ES-I3 (cell line): ENCODE measurements at regions not wholly inside any gene's neighbourhood (a gene's known extent, or its start where the extent isn't known, plus 50 kb on each side); places are given as distances from the start of the nearest gene placed in this dataset.
"Not testable (repeated sequence)": the region's sequence is repeated elsewhere in the genome, so short reads cannot be mapped to it uniquely, and the experiment has no call there.

Experiments used
- H3K36me3 ChIP-seq: 2 replicates; pipeline ENCODE4 v1.6.1; 2013; ENCODE audit warnings: mild to moderate bottlenecking, low read length, control low read depth, moderate library complexity; ENCODE audit not compliant: insufficient read depth
- H3K4me1 ChIP-seq: 2 replicates; pipeline ENCODE4 v1.6.1; 2013; ENCODE audit warnings: mild to moderate bottlenecking, control low read depth, low read length; ENCODE audit not compliant: insufficient read depth
- H3K9ac ChIP-seq: 2 replicates; pipeline ENCODE4 v1.6.1; 2013; ENCODE audit warnings: low read depth, mild to moderate bottlenecking, low read length, moderate library complexity
- H3K9me3 ChIP-seq: 2 replicates; pipeline ENCODE4 v1.6.1; 2013; ENCODE audit warnings: mild to moderate bottlenecking, low read length, moderate library complexity; ENCODE audit not compliant: control insufficient read depth, insufficient read depth

- Histone ChIP-seq H3K36me3 (no peaks in the 10 kb centered on the region), H3K9ac (no peak overlapping the region), H3K4me1 (peaks cover 4% of the 10 kb centered on the region; the same call in 1 of the 2 replicates), H3K9me3 (no peaks in the 10 kb centered on the region)
These were observed 502.2 kb upstream of the LMCD1 start for GRCh38 chr3:7999384-7999783.

- no peaks in the 10 kb centered on the region for H3K9me3 ChIP-seq
- peaks cover 4% of the 10 kb centered on the region; the same call in 1 of the 2 replicates for H3K4me1 ChIP-seq
- no peaks in the 10 kb centered on the region for H3K36me3 ChIP-seq
- no peak overlapping the region for H3K9ac ChIP-seq
These were observed 500.3 kb upstream of the LMCD1 start for GRCh38 chr3:8001307-8001706.

GRCh38 chr3:8001712-8002111 is 499.9 kb upstream of the LMCD1 start:
- H3K4me1 ChIP-seq = peaks cover 4% of the 10 kb centered on the region; the same call in 1 of the 2 replicates
- H3K9ac ChIP-seq = no peak overlapping the region
- H3K9me3 ChIP-seq = no peaks in the 10 kb centered on the region
- H3K36me3 ChIP-seq = no peaks in the 10 kb centered on the region

DNA sequence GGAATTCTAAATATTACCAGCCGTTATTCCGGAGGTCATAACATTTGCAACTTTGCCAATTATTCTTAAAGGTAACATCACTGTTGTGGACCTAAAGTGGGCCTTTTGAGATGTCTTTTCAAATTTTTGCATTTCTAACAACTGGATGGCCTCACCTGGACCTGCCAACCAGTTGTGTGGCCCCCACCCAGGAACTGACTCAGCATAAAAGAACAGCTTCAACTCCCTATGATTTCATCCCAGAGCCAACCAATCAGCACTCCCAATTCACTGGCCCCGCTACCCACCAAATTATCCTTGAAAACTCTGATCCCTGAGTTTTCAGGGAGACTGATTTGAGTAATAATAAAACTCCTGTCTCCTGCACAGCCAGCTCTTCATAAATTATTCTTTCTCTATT is 489.7 kb upstream of the LMCD1 start:
- no peak overlapping the region for H3K9ac ChIP-seq
- no peaks in the 10 kb centered on the region for H3K9me3 ChIP-seq
- H3K36me3 ChIP-seq = no peaks in the 10 kb centered on the region
- H3K4me1 ChIP-seq = no peaks in the 10 kb centered on the region

- no peak overlapping the region for H3K9ac ChIP-seq
- H3K4me1 ChIP-seq = no peaks in the 10 kb centered on the region
- H3K36me3 ChIP-seq = no peaks in the 10 kb centered on the region
- H3K9me3 ChIP-seq = no peaks in the 10 kb centered on the region
These were observed 481.4 kb upstream of the LMCD1 start for GRCh38 chr3:8020047-8020841.

GRCh38 chr3:8027954-8028353 is 473.7 kb upstream of the LMCD1 start:
- Histone ChIP-seq H3K4me1 (no peaks in the 10 kb centered on the region), H3K36me3 (no peaks in the 10 kb centered on the region), H3K9ac (no peak overlapping the region), H3K9me3 (peaks cover 4% of the 10 kb centered on the region)

DNA sequence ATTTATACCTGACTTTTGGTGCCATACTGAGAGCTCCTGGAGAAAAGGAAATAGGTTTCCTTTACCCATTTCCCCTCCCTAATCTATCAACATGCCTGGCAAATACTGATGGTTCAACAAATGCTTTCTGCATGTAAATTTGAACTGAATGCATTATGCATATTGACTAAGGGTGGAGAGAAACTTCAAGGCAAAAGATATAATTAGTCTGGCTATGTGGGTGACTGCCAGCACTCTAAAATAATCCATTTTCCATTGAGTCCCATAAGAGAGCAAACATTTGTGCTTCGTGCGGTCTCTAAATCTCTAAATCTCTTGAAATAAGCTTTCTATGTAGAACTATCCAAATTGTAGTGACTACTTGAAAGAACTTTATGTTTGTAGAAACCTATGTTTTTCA is 451.3 kb upstream of the LMCD1 start:
- Histone ChIP-seq H3K9ac (no peak overlapping the region), H3K36me3 (no peaks in the 10 kb centered on the region), H3K4me1 (no peaks in the 10 kb centered on the region), H3K9me3 (no peaks in the 10 kb centered on the region)

DNA sequence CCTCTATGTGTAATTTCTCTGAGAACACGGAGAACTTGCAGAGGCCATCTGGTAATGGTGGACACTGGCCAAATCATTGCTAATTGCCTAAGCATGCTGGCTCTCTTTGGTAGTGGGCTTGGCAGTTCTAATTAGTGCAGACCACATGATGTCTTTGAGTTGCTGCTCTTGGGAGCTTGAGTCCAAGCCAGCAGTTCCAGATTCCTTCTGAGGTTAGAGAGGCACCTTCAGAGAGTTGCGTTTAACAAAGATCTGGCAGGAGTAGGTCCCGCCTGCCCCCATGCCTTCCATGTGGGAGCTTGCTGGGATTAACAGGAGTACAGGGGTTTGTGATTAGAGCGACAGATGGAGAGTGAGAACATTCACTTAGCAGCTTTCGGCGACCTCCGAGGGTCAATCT is 449.0 kb upstream of the LMCD1 start:
- Histone ChIP-seq H3K36me3 (no peaks in the 10 kb centered on the region), H3K4me1 (no peaks in the 10 kb centered on the region), H3K9ac (no peak overlapping the region), H3K9me3 (no peaks in the 10 kb centered on the region)

DNA sequence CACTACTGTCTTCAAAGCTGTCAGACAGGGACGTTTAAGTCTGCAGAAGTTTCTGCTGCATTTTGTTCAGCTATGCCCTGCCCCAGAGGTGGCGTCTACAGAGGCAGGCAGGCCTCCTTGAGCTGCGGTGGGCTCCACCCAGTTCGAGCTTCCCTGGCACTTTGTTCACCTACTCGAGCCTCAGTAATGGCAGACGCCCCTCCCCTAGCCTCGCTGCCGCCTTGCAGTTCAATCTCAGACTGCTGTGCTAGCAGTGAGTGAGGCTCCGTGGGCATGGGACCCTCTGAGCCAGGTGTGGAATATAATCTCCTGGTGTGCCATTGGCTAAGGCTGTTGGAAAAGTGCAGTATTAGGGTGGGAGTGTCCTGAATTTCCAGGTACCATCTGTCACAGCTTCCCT is 433.5 kb upstream of the LMCD1 start:
- not testable (repeated sequence) for H3K9ac ChIP-seq, H3K36me3 ChIP-seq, H3K9me3 ChIP-seq, H3K4me1 ChIP-seq

- Histone ChIP-seq H3K9me3 (no peaks in the 10 kb centered on the region), H3K4me1 (no peaks in the 10 kb centered on the region), H3K36me3 (no peaks in the 10 kb centered on the region), H3K9ac (no peak overlapping the region)
These were observed 432.2 kb upstream of the LMCD1 start for GRCh38 chr3:8069471-8069870.

- no peaks in the 10 kb centered on the region for H3K9me3 ChIP-seq
- no peak overlapping the region for H3K9ac ChIP-seq
- no peaks in the 10 kb centered on the region for H3K36me3 ChIP-seq
- H3K4me1 ChIP-seq = no peaks in the 10 kb centered on the region
These were observed 431.6 kb upstream of the LMCD1 start for GRCh38 chr3:8070011-8070410.

DNA sequence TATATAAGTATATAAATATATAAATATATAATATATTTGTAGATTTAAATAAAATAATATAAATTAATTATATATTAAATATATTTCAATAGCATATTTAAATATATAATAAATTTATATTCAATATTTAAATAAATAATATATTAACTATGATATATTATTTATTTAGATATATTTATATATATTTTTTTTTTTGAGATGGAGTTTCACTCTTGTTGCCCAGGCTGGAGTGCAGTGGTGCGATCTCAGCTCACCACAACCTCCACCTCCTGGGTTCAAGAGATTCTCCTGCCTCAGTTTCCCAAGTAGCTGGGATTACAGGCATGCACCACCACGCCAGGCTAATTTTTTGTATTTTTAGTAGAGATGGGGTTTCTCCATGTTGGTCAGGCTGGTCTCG is 426.9 kb upstream of the LMCD1 start:
- not testable (repeated sequence) for H3K9ac ChIP-seq, H3K9me3 ChIP-seq, H3K4me1 ChIP-seq, H3K36me3 ChIP-seq

DNA sequence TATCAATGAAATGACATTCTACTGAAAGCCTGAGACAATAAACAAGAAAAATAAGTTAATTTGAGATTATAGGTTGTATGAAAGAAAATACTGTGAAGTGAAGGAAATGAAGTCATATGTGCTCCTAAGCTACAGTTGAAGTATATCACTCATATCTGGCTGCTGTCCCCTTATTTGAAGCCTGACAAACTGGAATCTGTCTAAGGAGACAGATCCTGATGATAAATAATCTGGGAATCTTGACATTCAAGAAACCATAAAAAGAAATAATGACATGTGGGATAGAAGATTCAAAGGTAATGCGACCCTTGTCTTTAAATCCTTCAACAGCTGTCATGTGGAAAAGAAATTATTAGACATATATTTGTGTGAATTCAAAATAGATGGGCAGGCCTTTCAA is 424.5 kb upstream of the LMCD1 start:
- Histone ChIP-seq H3K4me1 (no peaks in the 10 kb centered on the region), H3K9me3 (no peaks in the 10 kb centered on the region), H3K36me3 (no peaks in the 10 kb centered on the region), H3K9ac (no peak overlapping the region)

GRCh38 chr3:8080464-8080863 is 421.2 kb upstream of the LMCD1 start:
- H3K4me1 ChIP-seq = no peaks in the 10 kb centered on the region
- no peaks in the 10 kb centered on the region for H3K36me3 ChIP-seq
- H3K9me3 ChIP-seq = no peaks in the 10 kb centered on the region
- no peak overlapping the region for H3K9ac ChIP-seq

- Histone ChIP-seq H3K4me1 (no peaks in the 10 kb centered on the region), H3K36me3 (no peaks in the 10 kb centered on the region), H3K9me3 (no peaks in the 10 kb centered on the region; the same call in 1 of the 2 replicates), H3K9ac (no peak overlapping the region)
These were observed 416.1 kb upstream of the LMCD1 start for GRCh38 chr3:8085498-8085897.
